ENCODE measurements at regions not wholly inside any gene's neighbourhood (a gene's known extent, or its start where the extent isn't known, plus 50 kb on each side); places are given as distances from the start of the nearest gene placed in this dataset.

- TF ChIP-seq POLR2A (IDR thresholded peaks at IDR 0.05) (no peak), CTCF (IDR thresholded peaks at IDR 0.05) (no peak)
Observed at GRCh38 chr14:100442498-100443490, 119.7 kb downstream of the SLC25A47 start.

Measured in uterus (tissue), 2 donors.